ENCODE measurements at regions not wholly inside any gene's neighbourhood (a gene's known extent, or its start where the extent isn't known, plus 50 kb on each side); places are given as distances from the start of the nearest gene placed in this dataset.

GRCh38 chr4:117893207-117893606 is 141.1 kb upstream of the NDST3 start:
- Mint-ChIP-seq H3K36me3 (ENCODE audit: low read depth) (peaks cover 3% of the 10 kb centered on the region), H3K27me3 (ENCODE audit: low read depth) (no peaks in the 10 kb centered on the region), H3K27ac (ENCODE audit: unreplicated experiment) (no peak overlapping the region), H3K9me3 (ENCODE audit: low read depth) (peaks cover 8% of the 10 kb centered on the region), H3K4me3 (ENCODE audit: unreplicated experiment) (no peak overlapping the region), H3K4me1 (ENCODE audit: low read depth) (no peaks in the 10 kb centered on the region)
- TF ChIP-seq CTCF (IDR thresholded peaks at IDR 0.05), result no peak
- DNase-seq (ENCODE audit: low spot score), result no peak

- Mint-ChIP-seq H3K27me3 (ENCODE audit: low read depth) (no peaks in the 10 kb centered on the region), H3K4me1 (ENCODE audit: low read depth) (no peaks in the 10 kb centered on the region), H3K27ac (ENCODE audit: unreplicated experiment) (no peak overlapping the region), H3K36me3 (ENCODE audit: low read depth) (peaks cover 3% of the 10 kb centered on the region), H3K4me3 (ENCODE audit: unreplicated experiment) (no peak overlapping the region), H3K9me3 (ENCODE audit: low read depth) (peaks cover 8% of the 10 kb centered on the region)
- no peak for DNase-seq (ENCODE audit: low spot score)
- no peak for TF ChIP-seq CTCF (IDR thresholded peaks at IDR 0.05)
These were observed 135.8 kb upstream of the NDST3 start for GRCh38 chr4:117898496-117898895.

- peaks cover 3% of the 10 kb centered on the region for H3K36me3 Mint-ChIP-seq (ENCODE audit: low read depth)
- H3K27ac Mint-ChIP-seq (ENCODE audit: unreplicated experiment), result no peak overlapping the region
- no peak overlapping the region for H3K4me3 Mint-ChIP-seq (ENCODE audit: unreplicated experiment)
- H3K4me1 Mint-ChIP-seq (ENCODE audit: low read depth), result no peaks in the 10 kb centered on the region
- peaks cover 8% of the 10 kb centered on the region for H3K9me3 Mint-ChIP-seq (ENCODE audit: low read depth)
- no peak for DNase-seq (ENCODE audit: low spot score)
- no peak for TF ChIP-seq CTCF (IDR thresholded peaks at IDR 0.05)
- H3K27me3 Mint-ChIP-seq (ENCODE audit: low read depth), result no peaks in the 10 kb centered on the region
These were observed 133.5 kb upstream of the NDST3 start for GRCh38 chr4:117900832-117901231.

- H3K36me3 Mint-ChIP-seq (ENCODE audit: low read depth), result no peaks in the 10 kb centered on the region
- no peak for TF ChIP-seq CTCF (IDR thresholded peaks at IDR 0.05)
These were observed 126.6 kb upstream of the NDST3 start for GRCh38 chr4:117907646-117908045.

GRCh38 chr4:117908306-117909207 is 125.7 kb upstream of the NDST3 start:
- no peak for TF ChIP-seq CTCF (IDR thresholded peaks at IDR 0.05)
- no peak overlapping the region for H3K4me3 Mint-ChIP-seq (ENCODE audit: unreplicated experiment)
- H3K27ac Mint-ChIP-seq (ENCODE audit: unreplicated experiment), result no peak overlapping the region
- no peaks in the 10 kb centered on the region for H3K27me3 Mint-ChIP-seq (ENCODE audit: low read depth)
- no peaks in the 10 kb centered on the region for H3K4me1 Mint-ChIP-seq (ENCODE audit: low read depth)
- no peaks in the 10 kb centered on the region for H3K36me3 Mint-ChIP-seq (ENCODE audit: low read depth)
- DNase-seq (ENCODE audit: low spot score), result no peak
- H3K9me3 Mint-ChIP-seq (ENCODE audit: low read depth), result peaks cover 3% of the 10 kb centered on the region

More at GRCh38 chr4:117907646-117908045, 126.6 kb upstream of the NDST3 start:
- Mint-ChIP-seq H3K4me3 (ENCODE audit: unreplicated experiment) (no peak overlapping the region), H3K4me1 (ENCODE audit: low read depth) (no peaks in the 10 kb centered on the region), H3K9me3 (ENCODE audit: low read depth) (no peaks in the 10 kb centered on the region), H3K27me3 (ENCODE audit: low read depth) (no peaks in the 10 kb centered on the region), H3K27ac (ENCODE audit: unreplicated experiment) (no peak overlapping the region)
- DNase-seq (ENCODE audit: low spot score), result no peak
